ENCODE measurements at regions not wholly inside any gene's neighbourhood (a gene's known extent, or its start where the extent isn't known, plus 50 kb on each side); places are given as distances from the start of the nearest gene placed in this dataset.
A peak's percentile ranks its signal among the peaks of the same experiment; 100 is the strongest.
"Not testable (repeated sequence)": the region's sequence is repeated elsewhere in the genome, so short reads cannot be mapped to it uniquely, and the experiment has no call there.

DNA sequence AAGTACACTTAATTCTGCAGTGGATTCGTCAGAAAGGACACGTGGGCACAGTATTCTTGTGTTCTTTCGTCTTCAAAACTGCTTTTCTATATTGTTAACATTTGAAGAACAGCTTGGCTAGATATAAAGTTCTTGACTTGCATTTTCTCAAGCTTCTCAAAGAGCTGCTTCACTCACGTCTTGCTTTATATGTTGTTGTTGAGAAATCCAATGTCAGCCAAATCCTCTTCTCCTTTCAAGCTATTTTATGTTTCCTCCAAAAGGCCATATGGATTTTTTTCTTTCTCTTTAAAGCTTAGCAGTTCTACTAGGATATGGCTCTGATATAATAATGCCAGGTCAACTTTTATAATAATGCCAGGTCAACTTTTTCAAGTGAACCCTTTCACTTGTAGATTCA is 65.5 kb upstream of the CYP1B1 start:
- Mint-ChIP-seq H3K9me3 (peaks cover 4% of the 10 kb centered on the region), H3K4me3 (no peak overlapping the region), H3K27me3 (peaks cover 7% of the 10 kb centered on the region), H3K36me3 (peaks cover 6% of the 10 kb centered on the region), H3K4me1 (no peaks in the 10 kb centered on the region), H3K27ac (no peak overlapping the region)
- no peak for ATAC-seq (ENCODE audit: low read depth)
- no peak for DNase-seq (ENCODE audit: low spot score in 2 of 2)

DNA sequence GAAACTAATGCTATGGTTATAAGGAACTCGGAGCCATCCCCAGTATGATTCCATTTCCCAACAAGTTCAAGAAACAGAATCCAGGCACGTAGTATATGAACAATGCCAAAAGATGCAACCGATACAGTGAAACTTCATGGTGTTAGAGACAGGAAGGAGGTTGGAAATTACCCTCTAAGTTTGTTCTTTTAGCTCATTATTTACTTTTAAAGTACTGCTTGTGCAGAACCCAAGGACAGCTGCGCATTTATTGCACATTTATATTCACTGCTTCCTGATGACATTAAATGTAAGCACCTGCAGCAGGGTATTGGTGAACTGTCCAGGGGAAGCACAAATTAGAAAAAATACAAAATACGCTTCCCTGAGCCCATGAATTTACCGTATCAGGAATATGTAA is 63.0 kb upstream of the CYP1B1 start:
- Mint-ChIP-seq H3K9me3 (peaks cover 5% of the 10 kb centered on the region), H3K27ac (no peak overlapping the region), H3K36me3 (peaks cover 6% of the 10 kb centered on the region), H3K4me3 (no peak overlapping the region), H3K4me1 (no peaks in the 10 kb centered on the region), H3K27me3 (peaks cover 7% of the 10 kb centered on the region)
- DNase-seq (ENCODE audit: low spot score in 2 of 2) (no peak), ATAC-seq (ENCODE audit: low read depth) (no peak)

DNA sequence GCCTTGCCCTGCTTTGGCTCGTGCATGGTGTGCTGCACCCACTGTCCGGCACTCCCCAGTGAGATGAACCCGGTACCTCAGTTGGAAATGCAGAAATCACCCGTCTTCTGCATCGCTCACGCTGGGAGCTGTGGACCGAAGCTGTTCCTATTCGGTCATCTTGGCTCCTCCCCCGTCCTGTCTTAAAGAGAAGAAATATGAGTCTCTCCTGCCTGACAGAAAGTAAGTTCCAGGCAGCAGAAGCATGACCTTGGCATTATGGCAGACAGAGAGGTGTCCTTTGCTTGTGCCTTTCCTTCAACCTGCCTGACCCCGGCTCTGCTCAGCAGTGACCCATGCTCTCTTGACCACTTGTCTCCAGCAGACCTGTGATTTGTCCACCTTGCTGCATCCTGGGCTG is 62.5 kb upstream of the CYP1B1 start:
- Mint-ChIP-seq H3K27ac (no peak overlapping the region), H3K27me3 (peaks cover 7% of the 10 kb centered on the region), H3K36me3 (peaks cover 6% of the 10 kb centered on the region), H3K4me3 (no peak overlapping the region), H3K4me1 (no peaks in the 10 kb centered on the region), H3K9me3 (peaks cover 5% of the 10 kb centered on the region)
- ATAC-seq (ENCODE audit: low read depth): no peak
- no peak for DNase-seq (ENCODE audit: low spot score in 2 of 2)

DNA sequence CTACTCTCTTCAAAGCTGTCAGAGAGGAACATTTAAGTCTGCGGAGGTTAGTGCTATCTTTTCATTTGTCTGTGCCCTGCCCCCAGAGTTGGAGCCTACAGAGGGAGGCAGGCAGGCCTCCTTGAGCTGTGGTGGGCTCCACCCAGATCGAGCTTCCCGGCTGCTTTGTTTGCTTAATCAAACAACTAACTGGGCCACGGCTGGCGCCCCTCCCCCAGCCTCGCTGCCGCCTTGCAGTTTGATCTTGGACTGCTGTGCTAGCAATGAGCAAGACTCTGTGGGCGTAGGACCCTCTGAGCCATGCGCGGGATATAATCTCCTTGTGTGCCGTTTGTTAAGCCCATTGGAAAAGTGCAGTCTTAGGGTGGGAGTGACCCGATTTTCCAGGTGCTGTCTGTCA is 62.0 kb upstream of the CYP1B1 start:
- not testable (repeated sequence) for H3K9me3 Mint-ChIP-seq; H3K27me3 Mint-ChIP-seq; H3K4me3 Mint-ChIP-seq; H3K27ac Mint-ChIP-seq; H3K36me3 Mint-ChIP-seq; DNase-seq (ENCODE audit: low spot score in 2 of 2); H3K4me1 Mint-ChIP-seq; ATAC-seq (ENCODE audit: low read depth)

DNA sequence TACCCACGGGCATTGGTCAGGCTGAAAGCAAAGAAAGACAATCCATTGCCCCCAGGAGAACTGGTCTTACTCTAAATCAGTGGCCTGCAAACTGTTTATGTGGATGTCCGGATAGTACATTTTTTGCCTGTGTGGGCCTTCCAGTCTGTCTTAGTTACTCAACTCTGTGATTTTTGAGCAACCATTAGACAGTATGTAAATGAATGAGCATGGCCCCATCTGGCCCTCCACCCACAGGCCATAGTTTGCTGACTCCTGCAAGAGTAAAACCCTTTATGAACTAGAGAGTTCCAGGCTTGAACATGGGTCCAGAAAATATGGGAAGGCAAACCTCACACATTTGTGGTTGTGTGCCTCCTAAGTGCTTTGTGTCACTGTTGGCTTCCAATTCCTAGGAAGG is 55.7 kb upstream of the CYP1B1 start:
- no peak overlapping the region for H3K4me3 Mint-ChIP-seq
- ATAC-seq (ENCODE audit: low read depth) (no peak), DNase-seq (ENCODE audit: low spot score in 2 of 2) (no peak)
- H3K27ac Mint-ChIP-seq: no peak overlapping the region
- H3K27me3 Mint-ChIP-seq: no peaks in the 10 kb centered on the region
- H3K36me3 Mint-ChIP-seq: peaks cover 5% of the 10 kb centered on the region
- peaks cover 8% of the 10 kb centered on the region for H3K9me3 Mint-ChIP-seq
- H3K4me1 Mint-ChIP-seq: peaks cover 11% of the 10 kb centered on the region

DNA sequence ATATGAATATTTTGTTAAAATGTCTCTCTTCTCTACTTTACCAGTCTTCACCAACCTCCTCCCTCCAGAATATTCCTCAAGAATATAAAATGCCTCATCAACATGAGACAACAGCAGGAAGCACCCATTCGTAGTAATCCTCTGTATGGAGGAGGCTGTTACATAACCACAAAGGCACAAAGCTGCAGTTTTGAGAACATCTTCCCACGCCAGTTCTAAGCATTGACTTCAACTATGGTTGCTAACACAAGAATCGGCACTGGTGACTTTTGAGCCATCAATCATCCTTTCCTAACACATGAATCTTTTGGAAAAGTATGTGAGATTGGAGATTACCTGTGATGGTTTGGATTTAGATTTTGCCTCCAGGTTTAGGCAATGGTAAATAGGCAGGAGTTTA is 54.9 kb upstream of the CYP1B1 start:
- no peak for DNase-seq (ENCODE audit: low spot score in 2 of 2)
- no peaks in the 10 kb centered on the region for H3K27me3 Mint-ChIP-seq
- H3K36me3 Mint-ChIP-seq: peaks cover 8% of the 10 kb centered on the region
- H3K9me3 Mint-ChIP-seq: peaks cover 9% of the 10 kb centered on the region
- no peak for ATAC-seq (ENCODE audit: low read depth)
- no peak overlapping the region for H3K4me3 Mint-ChIP-seq
- H3K27ac Mint-ChIP-seq: no peak overlapping the region
- H3K4me1 Mint-ChIP-seq: peaks cover 11% of the 10 kb centered on the region

DNA sequence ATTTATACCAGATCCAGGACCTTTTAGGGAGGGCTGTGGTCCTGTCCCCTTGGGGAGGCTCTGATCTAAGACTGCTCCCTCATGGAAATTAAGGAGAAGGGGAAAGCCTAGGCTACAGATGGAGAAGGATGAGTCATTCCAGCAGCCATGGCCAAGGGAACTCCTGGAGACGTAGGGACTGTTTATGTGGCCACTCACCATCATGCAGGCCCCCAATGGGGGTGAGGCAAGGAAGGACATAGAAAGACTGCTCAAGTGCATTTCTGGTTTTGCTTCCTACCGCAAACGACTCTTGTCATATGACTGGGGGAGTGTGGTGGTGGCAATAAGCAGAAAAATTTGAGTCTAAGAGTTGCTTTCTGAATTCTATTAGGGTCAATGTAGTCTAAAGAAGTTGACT is 54.0 kb upstream of the CYP1B1 start:
- Mint-ChIP-seq H3K4me1 (peaks cover 11% of the 10 kb centered on the region), H3K27me3 (no peaks in the 10 kb centered on the region), H3K4me3 (no peak overlapping the region), H3K9me3 (peaks cover 9% of the 10 kb centered on the region), H3K36me3 (peaks cover 8% of the 10 kb centered on the region), H3K27ac (no peak overlapping the region)
- DNase-seq (ENCODE audit: low spot score in 2 of 2): no peak
- ATAC-seq (ENCODE audit: low read depth): no peak

DNA sequence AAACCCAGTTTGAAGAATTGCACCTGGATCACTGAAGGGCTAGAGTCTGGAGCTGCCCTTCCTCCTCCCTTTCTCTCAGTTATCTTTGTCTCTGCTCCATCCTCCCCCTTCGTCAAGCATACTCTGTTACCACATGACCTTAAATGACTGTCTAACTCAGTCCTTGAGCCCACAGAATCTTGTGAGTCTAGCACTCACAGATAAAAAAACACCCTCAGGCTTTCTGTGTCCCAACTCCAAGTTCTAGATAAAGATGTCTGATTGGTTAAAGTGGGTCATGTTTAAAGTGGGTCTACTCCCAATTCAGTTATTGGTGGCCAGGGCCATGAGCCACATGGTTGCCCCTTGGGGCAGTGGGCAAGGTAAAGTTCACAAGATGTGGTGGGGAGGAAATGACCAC is 53.5 kb upstream of the CYP1B1 start:
- no peak overlapping the region for H3K27ac Mint-ChIP-seq
- H3K36me3 Mint-ChIP-seq: peaks cover 8% of the 10 kb centered on the region
- H3K4me1 Mint-ChIP-seq: peaks cover 11% of the 10 kb centered on the region
- DNase-seq (ENCODE audit: low spot score in 2 of 2) (no peak), ATAC-seq (ENCODE audit: low read depth) (no peak)
- H3K27me3 Mint-ChIP-seq: no peaks in the 10 kb centered on the region
- no peak overlapping the region for H3K4me3 Mint-ChIP-seq
- peaks cover 9% of the 10 kb centered on the region for H3K9me3 Mint-ChIP-seq

DNA sequence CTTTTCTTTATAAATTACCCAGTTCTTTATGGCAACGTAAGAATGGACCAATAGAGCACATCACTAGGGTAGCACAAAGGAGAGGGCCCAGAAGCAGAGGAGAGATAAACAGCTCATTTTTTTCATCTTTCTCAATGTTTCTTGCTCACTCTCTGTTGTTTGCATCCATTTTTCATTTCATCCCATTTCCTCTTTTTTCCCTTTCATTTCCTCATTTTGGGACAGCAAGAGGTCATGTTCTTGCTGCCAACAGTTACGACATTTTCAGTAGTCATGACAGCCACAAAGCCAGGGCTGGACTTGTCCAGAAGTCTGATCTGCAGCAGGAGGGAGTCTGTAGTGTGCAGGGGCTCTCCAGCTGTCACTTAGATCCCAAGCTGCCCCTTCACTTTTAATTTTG is 52.7 kb upstream of the CYP1B1 start:
- Mint-ChIP-seq H3K27me3 (no peaks in the 10 kb centered on the region), H3K27ac (peak overlapping the region; percentile 33), H3K4me1 (peaks cover 11% of the 10 kb centered on the region), H3K36me3 (peaks cover 8% of the 10 kb centered on the region), H3K4me3 (no peak overlapping the region), H3K9me3 (peaks cover 9% of the 10 kb centered on the region)
- ATAC-seq (ENCODE audit: low read depth): peak; percentile 56
- no peak for DNase-seq (ENCODE audit: low spot score in 2 of 2)

DNA sequence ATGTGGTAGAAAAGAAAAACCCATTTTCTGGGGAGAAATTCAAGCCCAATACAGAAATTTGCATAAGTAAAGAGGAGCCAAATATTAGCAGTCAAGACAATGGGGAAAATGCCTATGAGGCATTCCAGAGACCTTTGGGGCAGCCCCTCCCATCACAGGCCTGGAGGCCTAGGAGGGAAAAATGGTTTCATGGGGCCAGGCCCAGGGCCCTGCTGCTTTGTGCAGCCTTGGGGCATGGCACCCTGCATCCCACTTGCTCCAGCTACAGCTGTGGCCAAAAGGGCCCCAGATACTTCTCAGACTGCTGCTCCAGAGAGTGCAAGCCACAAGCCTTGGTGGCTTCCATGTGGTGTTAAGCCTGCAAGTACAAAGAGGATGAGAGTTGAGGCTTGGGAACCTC is 51.3 kb upstream of the CYP1B1 start:
- Mint-ChIP-seq H3K27ac (no peak overlapping the region), H3K36me3 (peaks cover 8% of the 10 kb centered on the region), H3K27me3 (no peaks in the 10 kb centered on the region), H3K4me1 (peaks cover 11% of the 10 kb centered on the region), H3K9me3 (peaks cover 9% of the 10 kb centered on the region), H3K4me3 (no peak overlapping the region)
- ATAC-seq (ENCODE audit: low read depth) (no peak), DNase-seq (ENCODE audit: low spot score in 2 of 2) (no peak)

DNA sequence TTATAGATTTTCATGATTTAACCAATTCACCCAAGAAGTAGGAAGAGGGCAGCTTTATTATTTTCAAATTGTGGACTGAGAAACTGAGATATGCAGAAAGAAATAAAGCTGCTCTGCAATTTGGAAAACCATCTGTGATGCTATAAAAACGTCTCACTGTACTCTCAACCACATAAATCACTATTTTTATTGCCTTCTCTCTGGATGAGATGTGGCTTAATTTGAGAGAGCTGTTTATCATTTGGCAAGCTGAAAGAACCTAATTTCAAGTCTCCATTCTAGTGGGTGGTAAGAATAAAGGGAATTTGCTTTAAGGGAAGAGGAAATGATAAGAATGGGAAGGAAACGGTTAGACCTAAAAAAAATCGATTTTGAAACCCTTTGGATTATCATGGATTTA is 49.9 kb upstream of the CYP1B1 start:
- H3K27me3 Mint-ChIP-seq: no peaks in the 10 kb centered on the region
- DNase-seq (ENCODE audit: low spot score in 2 of 2) (no peak), ATAC-seq (ENCODE audit: low read depth) (no peak)
- H3K9me3 Mint-ChIP-seq: peaks cover 9% of the 10 kb centered on the region
- peaks cover 11% of the 10 kb centered on the region for H3K4me1 Mint-ChIP-seq
- H3K36me3 Mint-ChIP-seq: peaks cover 8% of the 10 kb centered on the region
- no peak overlapping the region for H3K27ac Mint-ChIP-seq
- no peak overlapping the region for H3K4me3 Mint-ChIP-seq

Measured in memory B cell (primary cell).